ENCODE measurements at regions not wholly inside any gene's neighbourhood (a gene's known extent, or its start where the extent isn't known, plus 50 kb on each side); places are given as distances from the start of the nearest gene placed in this dataset.

- no peak for DNase-seq
- in situ Hi-C loops (cut with HindIII; ENCODE audit: low pct_ligation_motif_present, low pct_unique_long_range_greater_than_20kb, low sequenced_read_pairs), result no loop called here
Observed at GRCh38 chr1:81554534-81554933, 246.2 kb upstream of the ADGRL2 start.

GRCh38 chr1:81554108-81554507 lies 246.6 kb upstream of the ADGRL2 start:
- in situ Hi-C loops (cut with HindIII; ENCODE audit: low pct_ligation_motif_present, low pct_unique_long_range_greater_than_20kb, low sequenced_read_pairs), result no loop called here
- DNase-seq, result no peak

GRCh38 chr1:81553503-81553902 lies 247.2 kb upstream of the ADGRL2 start:
- in situ Hi-C loops (cut with HindIII; ENCODE audit: low pct_ligation_motif_present, low pct_unique_long_range_greater_than_20kb, low sequenced_read_pairs), result no loop called here

GRCh38 chr1:81551946-81552345 lies 248.8 kb upstream of the ADGRL2 start:
- DNase-seq, result no peak
- in situ Hi-C loops (cut with HindIII; ENCODE audit: low pct_ligation_motif_present, low pct_unique_long_range_greater_than_20kb, low sequenced_read_pairs), result no loop called here

More at GRCh38 chr1:81553503-81553902, 247.2 kb upstream of the ADGRL2 start:
- DNase-seq, result no peak

GRCh38 chr1:81550753-81551152 lies 250.0 kb upstream of the ADGRL2 start:
- no peak for DNase-seq
- in situ Hi-C loops (cut with HindIII; ENCODE audit: low pct_ligation_motif_present, low pct_unique_long_range_greater_than_20kb, low sequenced_read_pairs), result no loop called here

GRCh38 chr1:81549588-81550127 lies 251.1 kb upstream of the ADGRL2 start:
- peak; percentile 57 for DNase-seq
- in situ Hi-C loops (cut with HindIII; ENCODE audit: low pct_ligation_motif_present, low pct_unique_long_range_greater_than_20kb, low sequenced_read_pairs), result no loop called here

- in situ Hi-C loops (cut with HindIII; ENCODE audit: low pct_ligation_motif_present, low pct_unique_long_range_greater_than_20kb, low sequenced_read_pairs), result no loop called here
- DNase-seq, result no peak
Observed at GRCh38 chr1:81548918-81549587, 251.7 kb upstream of the ADGRL2 start.

- no peak for DNase-seq
- in situ Hi-C loops (cut with HindIII; ENCODE audit: low pct_ligation_motif_present, low pct_unique_long_range_greater_than_20kb, low sequenced_read_pairs), result no loop called here
Observed at GRCh38 chr1:81547912-81548303, 252.8 kb upstream of the ADGRL2 start.

GRCh38 chr1:81547261-81547911 lies 253.3 kb upstream of the ADGRL2 start:
- no peak for DNase-seq
- in situ Hi-C loops (cut with HindIII; ENCODE audit: low pct_ligation_motif_present, low pct_unique_long_range_greater_than_20kb, low sequenced_read_pairs), result no loop called here

GRCh38 chr1:81545734-81546133 lies 255.0 kb upstream of the ADGRL2 start:
- no peak for DNase-seq
- in situ Hi-C loops (cut with HindIII; ENCODE audit: low pct_ligation_motif_present, low pct_unique_long_range_greater_than_20kb, low sequenced_read_pairs), result no loop called here

- in situ Hi-C loops (cut with HindIII; ENCODE audit: low pct_ligation_motif_present, low pct_unique_long_range_greater_than_20kb, low sequenced_read_pairs), result no loop called here
- no peak for DNase-seq
Observed at GRCh38 chr1:81543764-81544163, 257.0 kb upstream of the ADGRL2 start.

- in situ Hi-C loops (cut with HindIII; ENCODE audit: low pct_ligation_motif_present, low pct_unique_long_range_greater_than_20kb, low sequenced_read_pairs), result no loop called here
- DNase-seq, result no peak
Observed at GRCh38 chr1:81542196-81542595, 258.5 kb upstream of the ADGRL2 start.

- in situ Hi-C loops (cut with HindIII; ENCODE audit: low pct_ligation_motif_present, low pct_unique_long_range_greater_than_20kb, low sequenced_read_pairs), result no loop called here
- DNase-seq, result no peak
Observed at GRCh38 chr1:81540216-81540615, 260.5 kb upstream of the ADGRL2 start.

- DNase-seq, result no peak
- in situ Hi-C loops (cut with HindIII; ENCODE audit: low pct_ligation_motif_present, low pct_unique_long_range_greater_than_20kb, low sequenced_read_pairs), result no loop called here
Observed at GRCh38 chr1:81529014-81529413, 271.7 kb upstream of the ADGRL2 start.

- DNase-seq, result no peak
- in situ Hi-C loops (cut with HindIII; ENCODE audit: low pct_ligation_motif_present, low pct_unique_long_range_greater_than_20kb, low sequenced_read_pairs), result no loop called here
Observed at GRCh38 chr1:81525085-81525484, 275.6 kb upstream of the ADGRL2 start.

- in situ Hi-C loops (cut with HindIII; ENCODE audit: low pct_ligation_motif_present, low pct_unique_long_range_greater_than_20kb, low sequenced_read_pairs), result no loop called here
- no peak for DNase-seq
Observed at GRCh38 chr1:81519987-81520386, 280.7 kb upstream of the ADGRL2 start.

GRCh38 chr1:81517987-81518386 lies 282.7 kb upstream of the ADGRL2 start:
- DNase-seq, result no peak
- in situ Hi-C loops (cut with HindIII; ENCODE audit: low pct_ligation_motif_present, low pct_unique_long_range_greater_than_20kb, low sequenced_read_pairs), result no loop called here

GRCh38 chr1:81513796-81514354 lies 286.9 kb upstream of the ADGRL2 start:
- in situ Hi-C loops (cut with HindIII; ENCODE audit: low pct_ligation_motif_present, low pct_unique_long_range_greater_than_20kb, low sequenced_read_pairs), result no loop called here
- DNase-seq, result no peak

GRCh38 chr1:81512252-81513003 lies 288.3 kb upstream of the ADGRL2 start:
- no peak for DNase-seq
- in situ Hi-C loops (cut with HindIII; ENCODE audit: low pct_ligation_motif_present, low pct_unique_long_range_greater_than_20kb, low sequenced_read_pairs), result no loop called here
